C4-2B (cell line): ENCODE measurements at regions not wholly inside any gene's neighbourhood (a gene's known extent, or its start where the extent isn't known, plus 50 kb on each side); places are given as distances from the start of the nearest gene placed in this dataset.

Experiments
- CTCF ChIP-seq: fragments of 450-650 bp; conservative IDR thresholded peaks from 2 replicates; pipeline ENCODE4 v1.5.1; 2017; ENCODE audit warnings: mild to moderate bottlenecking
- ZFX ChIP-seq: fragments of 450-650 bp; IDR thresholded peaks from 2 replicates; pipeline ENCODE4 v1.6.1; 2017

GRCh38 chr13:105527127-105527526 is 1008.3 kb downstream of the EFNB2 start:
- no peak for TF ChIP-seq CTCF
- no peak for TF ChIP-seq ZFX
